ENCODE measurements at regions not wholly inside any gene's neighbourhood (a gene's known extent, or its start where the extent isn't known, plus 50 kb on each side); places are given as distances from the start of the nearest gene placed in this dataset.

DNA sequence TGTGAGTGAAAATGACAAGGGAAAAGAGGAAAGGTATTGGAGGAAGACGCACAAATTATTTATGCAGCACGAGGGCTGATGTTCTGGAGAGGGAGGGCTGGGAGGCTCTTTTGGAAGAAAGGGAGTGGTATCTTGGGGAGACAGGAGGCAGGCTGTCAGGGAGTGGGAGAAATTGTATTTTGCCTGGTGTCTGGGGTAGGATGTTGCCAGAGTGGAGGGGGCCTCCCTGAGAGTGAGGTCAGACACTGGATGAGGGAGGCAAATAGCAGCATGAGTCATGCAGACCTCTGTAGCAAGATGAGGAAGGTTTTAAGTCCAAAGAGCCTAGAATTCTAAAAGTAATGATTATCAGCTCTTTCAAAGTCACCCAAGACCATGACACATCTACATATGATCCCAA, 158.0 kb downstream of the DMRT2 start:
- TF ChIP-seq POLR2A (IDR thresholded peaks at IDR 0.05; ENCODE audit: low read depth, low read length) = no peak
- TF ChIP-seq POLR2AphosphoS5 (IDR thresholded peaks at IDR 0.05; ENCODE audit: low read depth, low read length) = no peak
- TF ChIP-seq TAF1 (IDR thresholded peaks at IDR 0.05; ENCODE audit: borderline replicate concordance, low read depth, low read length) = no peak
